Body of pancreas (tissue), 4 donors: ENCODE measurements at regions not wholly inside any gene's neighbourhood (a gene's known extent, or its start where the extent isn't known, plus 50 kb on each side); places are given as distances from the start of the nearest gene placed in this dataset.

Source experiments
- ATAC-seq: fragments of 150-250 bp; one replicate; pipeline ENCODE4 v1.9.1; 2016
- DNase-seq, 4 donors: peaks; one replicate each; pipeline ENCODE4 v3.0.0-alpha.2; 2019
- H3K27ac ChIP-seq, 4 donors: fragments of 200-600 bp; sonication (generic); 1 replicate in 3 of 4; 2 replicates in 1 of 4; pipeline versions ENCODE4 v1.5.1 to v1.6.1; 2016 to 2019; ENCODE audit warnings: mild to moderate bottlenecking in 1 of 4, mixed read lengths in 1 of 4, moderate library complexity in 1 of 4
- H3K27me3 ChIP-seq, 2 donors: fragments of 200-600 bp; sonication (generic); one replicate each; pipeline ENCODE4 v1.6.0; 2016; ENCODE audit warnings: mild to moderate bottlenecking in 1 of 2
- H3K36me3 ChIP-seq, 2 donors: fragments of 200-600 bp; sonication (generic); replicated peaks in 1 of 2; 2 replicates each; pipeline ENCODE4 v1.5.1; 2016; ENCODE audit warnings: low read depth in 2 of 2; ENCODE audit not compliant: insufficient read depth in 1 of 2
- H3K4me1 ChIP-seq: fragments of 200-600 bp; sonication (generic); one replicate; pipeline ENCODE4 v1.6.0; 2016
- H3K4me3 ChIP-seq, 2 donors: fragments of 200-600 bp; sonication (generic); 1 replicate in 1 of 2; 2 replicates in 1 of 2; pipeline ENCODE4 v1.5.1; 2016 to 2019
- H3K9me3 ChIP-seq, 3 donors: fragments of 200-600 bp; sonication (generic); 1 replicate in 2 of 3; 2 replicates in 1 of 3; pipeline ENCODE4 v1.5.1; 2016
- POLR2A ChIP-seq, 3 donors: fragments of 450-650 bp; IDR thresholded peaks; one replicate each; pipeline ENCODE4 v1.6.1; 2016; ENCODE audit warnings: antibody characterized with exemption in 3 of 3, mild to moderate bottlenecking in 2 of 3
- WGBS, 2 donors: methylation state at CpG; one replicate each; pipeline ENCODE4 v1.1.5; 2017; 5-methylcytosine and 5-hydroxymethylcytosine counted together
- intact Hi-C: fragments of 100-400 bp; cut with DNase I; formaldehyde crosslinking; loops from one replicate; pipeline ENCODE4 v1.15.1; 2023
- TF ChIP-seq, protein P1 (sequence below), 7 experiments: fragments of 450-650 bp in 4 of 7; fragments of 200-600 bp in 3 of 7; sonication (generic) in 3 of 7; IDR thresholded peaks; one replicate each; pipeline ENCODE4 v1.5.1; 2016 to 2019; ENCODE audit warnings: antibody characterized with exemption in 7 of 7

DNA sequence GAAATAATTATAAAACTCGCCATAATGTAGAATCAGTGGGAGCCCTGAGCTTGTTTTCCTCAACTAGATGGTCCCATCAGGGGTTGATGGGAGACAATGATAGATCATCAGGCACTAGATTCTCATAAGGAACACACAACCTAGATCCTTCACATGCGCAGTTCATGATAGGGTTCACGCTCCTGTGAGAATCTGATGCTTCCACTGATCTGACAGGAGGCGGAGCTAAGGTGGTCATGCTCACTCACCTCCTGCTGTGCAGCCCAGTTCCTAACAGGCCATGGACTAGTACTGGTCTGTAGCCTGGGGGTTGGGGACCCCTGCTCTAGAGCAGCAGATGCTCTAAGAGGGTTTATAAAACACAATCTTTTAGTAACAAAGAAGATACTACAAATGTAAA lies 183.6 kb downstream of the ANXA2 start:
- Histone ChIP-seq H3K27me3 (no peaks in the 10 kb centered on the region), H3K36me3 (no peaks in the 10 kb centered on the region), H3K9me3 (no peaks in the 10 kb centered on the region), H3K4me1 (no peaks in the 10 kb centered on the region), H3K4me3 (no peak overlapping the region), H3K27ac (no peak overlapping the region)
- WGBS, 2 donors = 87 to 92% methylated on average over 4 of the region's 4 CpGs
- TF ChIP-seq POLR2A (IDR thresholded peaks at IDR 0.05) = no peak
- TF ChIP-seq, protein P1, sequence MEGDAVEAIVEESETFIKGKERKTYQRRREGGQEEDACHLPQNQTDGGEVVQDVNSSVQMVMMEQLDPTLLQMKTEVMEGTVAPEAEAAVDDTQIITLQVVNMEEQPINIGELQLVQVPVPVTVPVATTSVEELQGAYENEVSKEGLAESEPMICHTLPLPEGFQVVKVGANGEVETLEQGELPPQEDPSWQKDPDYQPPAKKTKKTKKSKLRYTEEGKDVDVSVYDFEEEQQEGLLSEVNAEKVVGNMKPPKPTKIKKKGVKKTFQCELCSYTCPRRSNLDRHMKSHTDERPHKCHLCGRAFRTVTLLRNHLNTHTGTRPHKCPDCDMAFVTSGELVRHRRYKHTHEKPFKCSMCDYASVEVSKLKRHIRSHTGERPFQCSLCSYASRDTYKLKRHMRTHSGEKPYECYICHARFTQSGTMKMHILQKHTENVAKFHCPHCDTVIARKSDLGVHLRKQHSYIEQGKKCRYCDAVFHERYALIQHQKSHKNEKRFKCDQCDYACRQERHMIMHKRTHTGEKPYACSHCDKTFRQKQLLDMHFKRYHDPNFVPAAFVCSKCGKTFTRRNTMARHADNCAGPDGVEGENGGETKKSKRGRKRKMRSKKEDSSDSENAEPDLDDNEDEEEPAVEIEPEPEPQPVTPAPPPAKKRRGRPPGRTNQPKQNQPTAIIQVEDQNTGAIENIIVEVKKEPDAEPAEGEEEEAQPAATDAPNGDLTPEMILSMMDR (IDR thresholded peaks at IDR 0.05) = no peak
- intact Hi-C loops = no loop called here
- DNase-seq = no peak
- ATAC-seq = no peak

- no peaks in the 10 kb centered on the region for H3K9me3 ChIP-seq
- ATAC-seq = no peak
- no peak for TF ChIP-seq POLR2A (IDR thresholded peaks at IDR 0.05)
- TF ChIP-seq, protein P1 (IDR thresholded peaks at IDR 0.05) = no peak
Observed at GRCh38 chr15:60215225-60215963, 182.4 kb downstream of the ANXA2 start.

DNA sequence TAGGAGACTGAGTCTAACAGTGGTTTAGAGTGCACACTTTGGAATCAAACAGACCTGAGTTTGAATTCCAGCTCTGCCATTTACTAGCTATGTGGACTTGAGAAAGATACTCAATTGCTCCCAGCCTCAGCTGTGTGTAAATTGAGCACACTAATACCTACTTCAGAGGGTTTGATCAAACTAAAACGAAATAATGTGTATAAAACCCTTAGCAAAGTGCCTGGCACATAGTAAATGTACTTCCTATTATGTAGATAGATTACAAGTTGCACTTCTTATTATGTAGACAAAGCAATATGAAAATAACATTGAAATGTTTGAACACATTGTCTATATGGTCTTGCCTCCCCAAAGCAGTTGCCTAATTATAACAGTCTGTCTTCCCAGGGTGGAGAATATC lies 180.6 kb downstream of the ANXA2 start:
- no peak for DNase-seq
- Histone ChIP-seq H3K9me3 (no peaks in the 10 kb centered on the region), H3K36me3 (no peaks in the 10 kb centered on the region), H3K27me3 (no peaks in the 10 kb centered on the region), H3K4me1 (no peaks in the 10 kb centered on the region), H3K4me3 (no peak overlapping the region), H3K27ac (no peak overlapping the region)
- 23 to 38% methylated on average over 1 of the region's 1 CpG for WGBS, 2 donors
- ATAC-seq = no peak
- no peak for TF ChIP-seq POLR2A (IDR thresholded peaks at IDR 0.05)
- TF ChIP-seq, protein P1 (IDR thresholded peaks at IDR 0.05) = no peak
- intact Hi-C loops = no loop called here

More at GRCh38 chr15:60215225-60215963, 182.4 kb downstream of the ANXA2 start:
- DNase-seq = no peak
- Histone ChIP-seq H3K4me3 (no peak overlapping the region), H3K4me1 (no peaks in the 10 kb centered on the region), H3K27ac (no peak overlapping the region), H3K36me3 (no peaks in the 10 kb centered on the region), H3K27me3 (no peaks in the 10 kb centered on the region)
- WGBS, 2 donors = 46 to 71% methylated on average over 8 to 10 of the region's 10 CpGs
- intact Hi-C loops = no loop called here

DNA sequence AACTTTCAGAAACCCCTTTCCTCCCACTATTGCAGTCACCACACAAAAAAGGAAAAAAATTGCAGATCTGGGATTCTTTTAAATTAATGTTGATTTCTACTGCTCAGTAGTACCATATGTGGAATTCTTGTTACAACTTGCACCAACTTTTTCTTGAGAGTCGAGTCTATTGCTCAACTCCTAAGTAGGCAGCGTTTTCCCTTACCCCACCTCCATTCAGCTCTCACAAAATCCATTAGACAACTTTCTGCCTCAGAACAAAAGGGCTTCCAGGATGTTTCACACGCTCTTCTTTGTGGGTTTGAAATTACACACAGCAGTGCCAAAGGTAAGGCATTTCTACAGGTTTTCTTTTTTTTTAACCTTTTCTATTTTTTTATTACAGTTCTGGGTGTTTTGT lies 179.5 kb downstream of the ANXA2 start:
- DNase-seq (no peak), ATAC-seq (no peak)
- TF ChIP-seq, protein P1 (IDR thresholded peaks at IDR 0.05) = no peak
- no peak for TF ChIP-seq POLR2A (IDR thresholded peaks at IDR 0.05)
- no peak overlapping the region for H3K27ac ChIP-seq
- H3K9me3 ChIP-seq = no peaks in the 10 kb centered on the region
- no peaks in the 10 kb centered on the region for H3K4me1 ChIP-seq
- H3K36me3 ChIP-seq = no peaks in the 10 kb centered on the region
- WGBS, 2 donors = 69 to 83% methylated on average over 3 of the region's 3 CpGs
- intact Hi-C loops = no loop called here
- no peak overlapping the region for H3K4me3 ChIP-seq
- H3K27me3 ChIP-seq = no peaks in the 10 kb centered on the region

DNA sequence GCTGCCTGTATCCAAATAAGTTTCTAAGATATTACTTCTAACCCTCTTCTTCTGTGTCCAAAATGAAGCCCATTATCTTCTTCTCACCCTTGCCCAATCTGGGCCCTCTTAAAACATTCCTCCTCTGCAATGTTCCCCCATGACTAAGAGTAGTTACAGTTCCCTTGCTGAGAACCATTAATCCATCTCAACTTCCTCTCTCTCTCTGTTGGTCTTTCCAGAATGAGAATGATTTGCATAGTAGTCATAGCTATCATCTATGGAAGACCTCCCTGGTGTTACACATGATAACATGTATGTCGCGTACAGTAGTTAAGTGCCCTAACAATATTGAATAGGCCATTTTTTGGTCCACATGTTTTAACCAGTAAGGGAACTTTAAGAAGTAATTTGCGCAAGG lies 177.9 kb downstream of the ANXA2 start:
- H3K9me3 ChIP-seq = no peaks in the 10 kb centered on the region
- no peak for TF ChIP-seq POLR2A (IDR thresholded peaks at IDR 0.05)
- TF ChIP-seq, protein P1 (IDR thresholded peaks at IDR 0.05) = no peak
- H3K36me3 ChIP-seq = no peaks in the 10 kb centered on the region
- H3K27me3 ChIP-seq = no peaks in the 10 kb centered on the region
- H3K4me3 ChIP-seq = no peak overlapping the region
- H3K4me1 ChIP-seq = no peaks in the 10 kb centered on the region
- ATAC-seq (no peak), DNase-seq (no peak)
- H3K27ac ChIP-seq = no peak overlapping the region
- intact Hi-C loops = no loop called here
- WGBS, 2 donors = 97% methylated on average over 3 of the region's 3 CpGs
